GM12872 (cell line): ENCODE measurements at regions not wholly inside any gene's neighbourhood (a gene's known extent, or its start where the extent isn't known, plus 50 kb on each side); places are given as distances from the start of the nearest gene placed in this dataset.

ENCODE experiments used
- CTCF ChIP-seq: IDR thresholded peaks from 3 replicates; pipeline ENCODE4 v1.5.1; 2011; ENCODE audit warnings: low read depth, mild to moderate bottlenecking, low read length, moderate library complexity; ENCODE audit not compliant: insufficient read depth

- TF ChIP-seq CTCF, result no peak
Measured at GRCh38 chr4:13990596-13991589, 363.4 kb upstream of the BOD1L1 start.

- TF ChIP-seq CTCF, result no peak
Measured at GRCh38 chr4:13992041-13992440, 364.5 kb upstream of the BOD1L1 start.

- no peak for TF ChIP-seq CTCF
Measured at GRCh38 chr4:13992975-13993520, 365.5 kb upstream of the BOD1L1 start.

- TF ChIP-seq CTCF, result no peak
Measured at GRCh38 chr4:13994016-13994415, 366.5 kb upstream of the BOD1L1 start.

GRCh38 chr4:13998850-13999445 lies 371.4 kb upstream of the BOD1L1 start:
- TF ChIP-seq CTCF, result no peak

- TF ChIP-seq CTCF, result no peak
Measured at GRCh38 chr4:14000091-14000814, 372.7 kb upstream of the BOD1L1 start.

GRCh38 chr4:14008494-14008893 lies 381.0 kb upstream of the BOD1L1 start:
- TF ChIP-seq CTCF, result no peak
